Lower lobe of right lung (tissue), 2 donors: ENCODE measurements at regions not wholly inside any gene's neighbourhood (a gene's known extent, or its start where the extent isn't known, plus 50 kb on each side); places are given as distances from the start of the nearest gene placed in this dataset.

ENCODE experiments used
- ATAC-seq, 2 donors: fragments of 200-7000 bp; cut with Tn5 transposase; one replicate each; pipeline ENCODE4 v1.9.1; 2020 to 2022; ENCODE audit warnings: mild to moderate bottlenecking in 2 of 2, moderate library complexity in 2 of 2
- DNase-seq: peaks from one replicate; pipeline ENCODE4 v3.0.0-alpha.2; 2020
- H3K27ac ChIP-seq: fragments of 200-600 bp; one replicate; pipeline ENCODE4 v1.8.0; 2022
- H3K27me3 ChIP-seq: fragments of 200-600 bp; one replicate; pipeline ENCODE4 v1.8.0; 2022; ENCODE audit warnings: low read depth
- H3K36me3 ChIP-seq: fragments of 200-600 bp; one replicate; pipeline ENCODE4 v1.8.0; 2022; ENCODE audit warnings: mild to moderate bottlenecking
- H3K4me1 ChIP-seq: fragments of 200-600 bp; one replicate; pipeline ENCODE4 v1.8.0; 2022
- H3K4me3 ChIP-seq: fragments of 200-600 bp; one replicate; pipeline ENCODE4 v1.8.0; 2022; ENCODE audit warnings: mild to moderate bottlenecking
- H3K9me3 ChIP-seq: fragments of 200-600 bp; one replicate; pipeline ENCODE4 v1.8.0; 2022
- CTCF ChIP-seq: fragments of 200-600 bp; IDR thresholded peaks from one replicate; pipeline ENCODE4 v1.8.0; 2022; ENCODE audit warnings: antibody characterized with exemption, mild to moderate bottlenecking
- intact Hi-C: fragments of 100-400 bp; cut with DNase I; formaldehyde crosslinking; loops from one replicate; pipeline ENCODE4 v1.11.0; 2022
- donor health status: DM: no; HTN: yes; CAD: no; lungs with severe emphysema.

DNA sequence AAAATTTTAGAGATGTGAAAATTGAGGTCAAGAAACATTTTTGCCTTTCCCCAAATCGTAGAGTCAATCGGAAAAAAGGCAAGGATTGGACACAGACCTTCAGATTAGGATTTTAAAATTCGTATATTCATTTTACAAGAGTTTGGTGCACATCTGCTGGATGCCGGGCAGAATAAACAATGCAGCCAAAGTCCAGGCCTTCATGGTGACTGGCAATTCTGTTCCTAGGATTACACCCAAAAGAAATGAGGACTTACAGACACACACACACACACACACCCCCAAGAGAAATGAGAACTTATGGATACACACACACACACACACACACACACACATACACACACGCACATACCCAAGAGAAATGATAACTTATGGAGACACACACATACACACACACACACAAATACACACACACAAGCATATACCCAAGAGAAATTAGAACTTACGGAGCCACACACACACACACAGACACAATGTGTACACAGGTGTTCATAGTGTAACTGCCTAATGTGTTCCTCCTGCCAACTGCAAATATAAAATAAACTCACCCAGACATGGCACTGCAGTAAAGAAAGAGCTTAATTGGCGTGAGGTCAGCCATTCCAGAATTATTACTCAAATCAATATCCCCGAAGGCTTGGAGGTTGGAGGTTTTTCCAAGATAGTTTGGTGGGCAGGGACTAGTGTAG, 165.7 kb upstream of the STS start:
- Histone ChIP-seq H3K27me3 (no peaks in the 10 kb centered on the region), H3K4me3 (no peak overlapping the region), H3K9me3 (no peaks in the 10 kb centered on the region), H3K36me3 (no peaks in the 10 kb centered on the region), H3K4me1 (no peaks in the 10 kb centered on the region), H3K27ac (no peak overlapping the region)
- DNase-seq = no peak
- no peak for ATAC-seq
- intact Hi-C loops = no loop called here
- no peak for TF ChIP-seq CTCF

DNA sequence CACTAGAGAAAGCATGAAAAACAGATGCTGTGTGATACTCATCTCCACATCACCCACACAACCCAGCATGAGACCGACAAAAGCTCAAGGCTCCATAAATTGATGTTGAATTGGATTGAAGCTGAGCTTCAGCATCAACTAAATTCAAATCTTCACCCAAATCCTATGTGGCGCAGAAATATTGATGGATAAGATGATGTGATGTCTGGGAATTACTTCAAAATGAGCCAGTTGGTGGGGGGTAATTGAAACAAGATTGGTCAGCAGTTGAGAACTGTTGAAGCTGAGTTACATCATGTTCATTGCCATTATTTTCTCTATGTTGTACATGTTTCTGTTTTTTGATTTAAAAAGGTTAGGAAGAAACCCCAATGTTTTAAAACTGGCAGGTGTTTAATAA, 166.5 kb upstream of the STS start:
- no peak overlapping the region for H3K4me3 ChIP-seq
- H3K4me1 ChIP-seq = no peaks in the 10 kb centered on the region
- intact Hi-C loops = no loop called here
- DNase-seq = no peak
- no peak for TF ChIP-seq CTCF
- H3K27me3 ChIP-seq = no peaks in the 10 kb centered on the region
- no peaks in the 10 kb centered on the region for H3K36me3 ChIP-seq
- no peak overlapping the region for H3K27ac ChIP-seq
- no peaks in the 10 kb centered on the region for H3K9me3 ChIP-seq
- no peak for ATAC-seq

DNA sequence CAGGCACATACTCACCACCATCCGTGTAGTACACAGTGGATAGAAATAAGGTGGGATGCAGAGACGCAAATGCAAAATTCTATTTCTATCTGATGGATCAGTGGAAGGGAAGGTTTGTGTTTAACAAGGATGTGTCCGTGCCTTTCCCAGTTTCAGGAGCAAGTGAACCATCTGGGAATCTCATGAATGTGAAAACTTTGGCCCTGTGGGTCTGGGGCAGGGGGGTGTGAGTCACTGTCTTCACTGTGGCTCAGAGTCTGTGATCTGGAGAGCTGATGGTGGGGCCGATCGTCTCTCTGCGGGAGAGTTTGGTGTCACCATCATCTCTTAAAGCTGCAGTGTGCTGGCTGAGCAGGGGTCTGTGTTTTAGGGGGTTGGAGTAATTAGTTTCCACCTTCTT, 179.3 kb upstream of the STS start:
- no peak for TF ChIP-seq CTCF
- DNase-seq (no peak), ATAC-seq (no peak)
- Histone ChIP-seq H3K4me3 (no peak overlapping the region), H3K36me3 (no peaks in the 10 kb centered on the region), H3K4me1 (no peaks in the 10 kb centered on the region), H3K27me3 (no peaks in the 10 kb centered on the region), H3K27ac (no peak overlapping the region), H3K9me3 (no peaks in the 10 kb centered on the region)
- intact Hi-C loops = no loop called here

DNA sequence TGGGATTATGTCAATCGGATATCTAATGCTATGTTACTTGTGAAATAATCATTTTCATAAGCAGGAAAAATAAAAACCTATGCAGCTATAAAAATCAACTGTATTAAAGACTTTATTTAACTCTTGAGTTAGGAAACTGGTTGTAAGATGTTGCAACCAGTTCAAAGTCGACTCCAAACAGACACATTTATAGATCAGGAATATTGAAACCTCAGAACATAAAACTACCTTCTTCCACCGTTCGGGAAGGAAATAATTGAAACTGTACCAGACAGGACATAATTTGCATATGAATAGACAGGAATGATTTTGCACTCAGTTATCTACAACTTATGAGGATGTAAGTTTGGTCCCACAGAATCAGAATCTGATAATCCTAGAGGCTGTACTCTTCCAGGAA, 181.8 kb upstream of the STS start:
- Histone ChIP-seq H3K27me3 (no peaks in the 10 kb centered on the region), H3K36me3 (no peaks in the 10 kb centered on the region), H3K4me1 (no peaks in the 10 kb centered on the region), H3K4me3 (no peak overlapping the region), H3K27ac (no peak overlapping the region), H3K9me3 (no peaks in the 10 kb centered on the region)
- TF ChIP-seq CTCF = no peak
- ATAC-seq = no peak
- no peak for DNase-seq
- intact Hi-C loops = no loop called here

DNA sequence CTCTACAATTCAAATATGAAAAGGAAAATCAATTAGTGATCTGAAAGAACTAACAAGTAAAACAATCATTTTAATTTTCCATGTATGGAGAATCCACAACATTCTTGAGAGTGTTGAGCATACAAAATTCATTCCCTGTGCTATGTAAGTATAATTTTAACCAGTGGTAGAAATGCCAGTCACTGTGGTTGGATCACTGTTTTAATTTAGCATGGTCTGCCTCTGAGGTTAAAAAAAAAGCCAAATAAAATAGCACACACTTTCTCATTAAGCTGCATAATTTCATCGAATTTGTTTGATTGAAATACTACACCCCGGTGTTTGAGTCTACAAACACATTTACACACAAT, 185.5 kb upstream of the STS start:
- Histone ChIP-seq H3K36me3 (no peaks in the 10 kb centered on the region), H3K9me3 (no peaks in the 10 kb centered on the region), H3K27me3 (no peaks in the 10 kb centered on the region), H3K4me3 (no peak overlapping the region), H3K27ac (no peak overlapping the region), H3K4me1 (no peaks in the 10 kb centered on the region)
- intact Hi-C loops = no loop called here
- ATAC-seq (no peak), DNase-seq (no peak)
- no peak for TF ChIP-seq CTCF
